GM18867 (cell line): ENCODE measurements at regions not wholly inside any gene's neighbourhood (a gene's known extent, or its start where the extent isn't known, plus 50 kb on each side); places are given as distances from the start of the nearest gene placed in this dataset.

ENCODE experiments used
- ATAC-seq: cut with Tn5 transposase; IDR thresholded peaks from one replicate; pipeline ENCODE4 v1.9.1; 2021; ENCODE audit warnings: mild to moderate bottlenecking, moderate library complexity; ENCODE audit not compliant: unreplicated experiment

DNA sequence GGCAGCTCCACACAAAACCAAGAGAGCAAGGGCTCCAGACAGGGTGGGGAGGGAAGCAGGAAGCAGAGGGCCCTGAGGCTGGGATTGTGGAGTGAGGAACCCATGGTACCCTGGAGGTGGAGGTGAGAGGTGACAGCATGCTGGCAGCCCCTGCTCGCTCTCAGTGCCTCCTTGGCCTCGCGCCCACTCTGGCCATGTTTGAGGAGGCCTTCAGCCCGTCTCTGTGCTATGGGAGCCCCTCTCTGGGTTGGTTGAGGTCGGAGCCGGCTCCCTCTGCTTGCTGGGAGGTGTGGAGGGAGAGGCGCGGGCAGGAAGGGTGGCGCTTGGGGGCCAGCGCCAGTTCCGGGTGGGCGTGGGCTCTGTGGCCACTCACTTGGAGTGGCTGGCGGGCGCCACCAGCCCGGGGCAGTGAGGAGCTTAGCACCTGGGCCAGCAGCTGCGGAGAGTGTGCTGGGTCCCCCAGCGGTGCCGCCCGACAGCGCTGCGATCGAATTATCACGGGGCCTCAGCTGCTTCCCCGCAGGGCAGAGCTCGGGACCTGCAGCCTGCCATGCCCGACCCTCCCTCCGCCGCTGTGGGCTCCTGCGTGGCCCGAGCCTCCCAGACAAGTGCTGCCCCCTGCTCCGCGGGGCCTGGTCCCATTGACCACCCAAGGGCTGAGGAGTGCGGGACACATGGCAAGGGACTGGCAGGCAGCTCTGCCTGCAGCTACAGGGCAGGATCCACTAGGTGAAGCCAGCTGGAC is 196.0 kb downstream of the DACT1 start:
- no peak for ATAC-seq

DNA sequence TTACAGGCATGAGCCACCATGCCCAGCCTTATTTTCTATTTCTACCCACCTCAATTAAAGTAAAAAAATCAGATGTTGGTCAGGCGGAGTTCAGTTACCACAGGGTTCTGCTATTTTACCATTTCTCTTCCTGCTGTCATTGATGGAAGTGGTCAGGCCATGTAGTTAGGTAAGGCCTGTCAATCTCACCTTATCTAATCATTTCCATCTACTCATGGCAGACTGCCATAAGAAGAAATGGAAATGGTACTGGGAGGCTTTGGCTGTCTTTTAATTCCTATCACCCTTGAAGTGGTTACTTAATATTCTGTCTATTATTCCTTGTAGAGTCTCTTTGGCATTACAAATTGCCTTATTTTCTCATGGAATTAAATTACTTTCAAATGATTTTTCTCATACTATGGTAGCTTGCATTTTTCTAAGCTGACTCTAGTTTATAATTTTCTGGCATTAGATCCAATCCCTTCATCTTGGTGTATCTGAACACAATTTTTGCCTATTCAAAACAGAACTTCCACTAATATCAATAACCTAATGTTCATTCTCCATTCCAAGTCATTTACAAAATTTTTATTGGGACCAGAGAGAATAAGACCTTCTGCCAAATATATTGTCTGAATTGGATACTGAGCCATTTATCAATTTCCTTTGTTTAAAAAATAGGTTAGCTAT is 198.7 kb downstream of the DACT1 start:
- no peak for ATAC-seq

DNA sequence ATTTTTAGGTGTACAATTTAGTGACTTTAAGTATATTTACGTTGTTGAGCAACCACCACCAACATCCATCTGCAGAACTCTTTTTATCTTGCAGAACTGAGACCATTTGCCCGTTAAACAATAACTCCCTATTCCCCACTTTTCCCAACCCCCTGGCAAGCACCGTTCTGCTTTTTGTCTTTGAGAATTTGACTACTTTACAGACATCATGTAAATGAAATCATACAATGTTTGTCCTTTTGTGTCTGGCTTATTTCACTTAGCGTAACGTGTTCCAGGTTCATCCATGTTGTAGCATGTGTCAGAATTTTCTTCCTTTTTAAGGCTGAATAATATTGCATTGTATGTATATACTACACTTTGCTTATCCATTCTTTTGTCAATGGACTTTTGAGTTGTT is 201.5 kb downstream of the DACT1 start:
- ATAC-seq, result no peak

DNA sequence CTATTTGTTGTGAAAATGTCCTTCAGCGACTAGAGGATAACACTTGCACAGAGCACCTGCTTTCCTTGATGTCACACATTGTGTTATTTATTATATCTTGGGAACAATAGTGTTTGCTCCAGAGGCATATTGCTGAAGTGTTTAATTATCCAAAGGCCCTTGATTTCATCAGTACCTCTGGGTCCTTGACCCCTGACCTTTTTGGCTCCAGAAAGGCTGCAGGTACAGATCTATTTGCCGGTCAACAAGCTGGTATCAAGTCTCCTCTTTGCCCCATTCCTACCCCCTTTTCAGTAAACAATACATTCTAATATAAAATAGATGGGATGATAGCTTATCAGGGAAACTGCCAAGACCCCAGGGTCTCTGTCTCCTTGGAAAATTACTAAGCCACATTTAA is 206.8 kb downstream of the DACT1 start:
- ATAC-seq, result no peak

DNA sequence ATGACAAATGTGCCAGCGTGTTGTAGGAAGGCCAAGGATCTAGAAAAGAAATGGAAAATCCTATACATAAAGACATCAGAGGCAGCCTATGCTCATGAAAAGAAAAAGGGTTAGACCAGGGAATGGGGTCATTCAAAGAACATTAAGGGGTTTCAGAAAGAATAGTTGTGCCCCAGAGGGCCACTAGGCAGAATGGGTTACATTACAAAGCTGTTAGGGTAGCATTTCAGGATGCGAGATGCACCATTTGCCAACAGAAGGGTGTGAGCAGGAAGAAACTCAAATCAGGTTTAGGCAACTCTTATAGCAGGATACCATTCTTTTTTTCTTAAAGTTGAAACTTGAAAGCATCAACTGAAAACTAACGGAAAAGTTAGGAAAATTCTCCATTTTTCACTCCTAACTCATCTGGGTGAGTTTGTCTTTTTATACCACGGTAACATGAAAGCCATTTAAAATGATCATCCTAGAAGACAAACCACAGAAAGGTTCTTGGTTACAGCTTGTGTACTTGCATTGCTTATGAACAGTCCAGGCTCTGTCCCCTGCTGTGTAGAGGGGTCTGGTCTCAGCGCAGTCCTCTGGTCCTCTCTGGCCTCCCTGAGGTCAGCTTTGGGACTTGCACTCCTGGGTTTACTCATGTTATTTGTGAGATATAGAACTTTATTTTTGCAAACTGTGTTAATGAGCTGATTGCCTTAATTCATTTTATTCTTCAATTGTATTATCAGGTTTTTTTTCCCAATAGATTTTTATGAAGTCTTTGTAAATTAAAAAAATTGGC is 209.1 kb downstream of the DACT1 start:
- no peak for ATAC-seq

DNA sequence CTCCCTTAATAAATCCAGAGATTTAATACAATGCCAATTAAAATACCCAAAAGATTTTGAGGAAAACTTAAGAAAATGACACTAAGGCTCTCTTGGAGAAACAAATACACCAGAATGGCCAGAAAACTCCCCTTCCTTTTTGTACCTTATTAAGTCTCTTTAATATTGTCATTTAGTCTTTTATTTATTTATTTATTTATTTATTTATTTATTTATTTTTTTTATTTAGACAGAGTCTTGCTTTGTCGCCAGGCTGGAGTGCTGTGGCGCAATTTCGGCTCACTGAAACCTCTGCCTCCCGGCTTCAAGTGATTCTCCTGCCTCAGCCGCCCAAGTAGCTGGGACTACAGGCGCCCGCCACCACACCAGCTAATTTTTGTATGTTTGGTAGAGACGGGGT is 210.6 kb downstream of the DACT1 start:
- no peak for ATAC-seq

DNA sequence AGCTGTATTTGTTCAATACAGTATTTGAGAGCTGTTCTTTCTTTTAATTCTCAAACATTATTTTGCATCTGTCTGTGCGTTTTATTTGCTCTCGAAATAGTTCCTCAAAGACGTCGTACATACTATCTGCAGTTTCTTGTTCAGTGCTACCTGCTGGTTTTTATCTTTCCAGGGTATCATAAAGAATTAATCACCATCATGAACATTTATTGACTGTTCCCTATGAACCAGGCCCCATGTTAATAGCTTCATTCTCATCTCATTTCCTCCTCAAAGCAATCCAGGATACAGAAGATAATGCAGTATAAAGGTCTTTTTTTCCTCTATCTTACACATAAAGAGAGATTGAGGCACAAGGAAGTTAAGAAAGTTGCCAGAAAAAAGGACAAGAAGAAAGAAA is 211.8 kb downstream of the DACT1 start:
- ATAC-seq, result no peak

DNA sequence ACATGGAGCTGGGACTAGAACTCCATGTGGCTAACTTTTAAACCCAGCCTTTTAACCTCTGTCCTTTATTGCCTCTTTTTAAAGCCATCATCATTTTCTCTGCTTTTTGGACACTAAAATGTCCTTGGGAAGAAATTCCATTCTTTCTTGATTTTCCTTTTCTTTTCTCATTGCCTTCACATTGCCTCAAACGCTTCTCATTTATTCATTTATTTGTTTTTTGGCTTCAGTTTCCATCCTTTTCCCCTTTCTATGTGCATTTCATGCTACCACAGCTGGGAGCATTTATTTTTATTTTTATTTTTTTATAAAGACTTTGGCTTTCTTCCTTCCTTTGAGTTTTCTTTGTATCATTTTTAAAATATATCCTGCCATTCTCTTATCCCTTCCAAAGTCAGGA is 212.2 kb downstream of the DACT1 start:
- no peak for ATAC-seq

DNA sequence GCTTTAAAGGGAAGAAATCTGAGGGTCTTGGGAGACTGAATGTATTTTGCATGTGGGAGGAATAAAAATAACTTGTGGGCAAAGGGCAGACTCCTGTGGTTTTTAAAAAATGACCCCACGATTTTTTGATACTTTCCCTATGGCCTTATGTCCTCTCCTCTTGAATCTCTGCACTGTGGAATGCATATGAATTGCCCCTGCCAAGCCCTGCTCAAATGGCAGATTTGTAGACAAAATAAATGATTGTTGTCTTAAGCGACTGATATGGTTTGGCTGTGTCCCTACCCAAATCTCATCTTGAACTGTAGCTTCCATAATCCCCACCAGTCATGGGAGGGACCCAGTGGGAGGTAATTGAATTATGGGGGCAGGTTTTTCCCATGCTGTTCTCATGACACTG is 223.8 kb downstream of the DACT1 start:
- ATAC-seq, result no peak

DNA sequence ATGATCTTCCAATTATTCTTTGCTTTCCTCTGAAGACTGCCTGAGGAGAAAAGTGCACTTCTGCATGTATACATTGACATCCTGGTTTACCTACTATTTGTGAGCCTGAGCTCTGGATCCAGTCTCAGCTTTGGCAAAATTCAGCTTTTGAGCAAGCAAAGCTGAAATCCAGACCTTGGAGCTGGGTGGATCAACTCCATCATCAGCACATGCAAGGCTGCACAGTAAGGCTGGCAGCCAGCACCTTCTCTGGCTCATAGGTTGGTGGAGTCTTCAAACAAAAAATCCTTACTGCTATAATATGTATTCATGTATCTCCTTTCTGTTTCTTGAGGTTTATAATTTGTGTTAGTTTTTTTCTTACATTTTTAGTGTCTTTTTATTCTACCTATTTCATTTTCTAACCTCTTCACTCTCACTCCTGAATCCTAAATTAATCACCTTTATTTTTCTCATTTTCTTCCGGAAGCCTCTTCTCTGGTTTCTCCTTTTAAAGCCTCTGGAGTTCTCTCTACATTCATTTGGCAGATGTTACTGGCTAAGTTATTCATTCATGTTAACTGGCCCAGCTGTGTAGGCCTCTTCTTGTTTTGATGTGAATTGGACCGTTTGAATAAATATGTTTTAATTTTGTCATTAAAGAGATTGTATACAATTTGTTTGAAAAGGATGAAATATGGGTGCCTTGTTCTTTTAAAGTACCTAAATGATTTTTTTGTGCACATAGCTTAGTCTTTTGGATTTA is 224.8 kb downstream of the DACT1 start:
- ATAC-seq, result no peak

DNA sequence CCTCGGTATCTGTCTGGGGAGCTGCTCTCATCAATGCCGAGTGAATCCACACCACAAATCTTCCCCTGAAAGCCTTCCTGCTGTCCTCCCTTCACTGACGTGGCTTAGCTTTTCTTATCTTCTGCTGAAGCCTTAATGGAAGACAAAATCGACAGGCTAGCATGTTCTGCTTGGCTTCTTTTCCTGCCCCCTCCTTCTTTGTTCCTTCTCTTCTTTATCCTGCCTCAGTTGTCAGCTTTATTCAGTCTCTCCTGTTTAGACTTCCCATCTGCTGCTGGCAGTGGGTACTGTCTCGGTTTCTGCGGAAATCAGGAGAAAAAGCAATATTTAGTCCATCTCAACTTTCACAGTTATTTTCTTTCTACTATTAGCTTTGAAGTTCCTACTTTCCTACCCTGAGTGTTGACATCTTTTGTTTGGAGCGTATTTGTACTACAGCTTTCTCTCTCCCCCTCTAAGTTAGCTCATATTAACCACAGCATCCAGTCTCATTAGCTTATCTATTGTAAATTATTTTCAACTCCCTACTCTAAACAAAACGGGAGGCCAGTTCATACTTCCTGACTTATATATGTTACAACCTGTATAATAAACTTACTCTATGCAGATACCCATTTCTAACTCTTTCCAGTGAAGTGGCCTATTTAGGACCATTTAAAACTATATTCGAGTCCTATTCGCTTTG is 226.0 kb downstream of the DACT1 start:
- ATAC-seq, result no peak

DNA sequence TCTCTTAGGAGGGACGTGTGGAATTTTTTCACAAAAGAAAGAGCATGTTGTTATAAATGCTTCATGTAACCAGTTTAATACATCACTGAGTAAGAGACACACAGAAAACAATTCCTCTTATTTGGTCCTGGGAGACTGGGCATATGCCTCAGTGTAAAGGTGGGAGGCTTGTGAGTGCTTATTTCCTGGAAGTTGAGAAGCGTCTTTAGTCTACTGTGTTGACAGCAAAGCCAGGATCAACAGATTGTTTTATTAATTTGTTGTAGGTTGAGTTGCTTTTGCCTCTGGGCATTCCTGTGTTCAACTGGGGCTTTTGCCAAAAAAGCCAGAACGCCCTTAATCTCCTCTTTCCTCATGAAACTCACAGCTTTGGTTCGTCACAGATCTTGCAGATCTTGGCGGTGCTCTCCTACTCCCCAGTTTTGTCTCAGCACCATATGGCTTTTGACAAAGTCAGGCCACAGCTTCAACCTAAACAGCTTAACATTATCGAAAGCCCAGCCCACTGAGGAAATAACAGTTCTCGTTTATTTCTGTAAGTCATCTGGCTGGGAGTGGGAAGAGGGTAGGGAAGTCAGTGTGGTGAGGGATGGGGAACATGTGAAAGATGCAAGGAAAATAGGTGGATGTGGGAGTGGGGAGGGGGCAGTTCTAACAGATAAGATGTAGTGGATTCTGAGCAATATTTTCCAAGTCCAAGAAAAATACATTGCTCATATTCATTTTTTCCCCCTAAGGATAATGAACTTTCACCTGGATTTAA is 227.2 kb downstream of the DACT1 start:
- ATAC-seq, result no peak

DNA sequence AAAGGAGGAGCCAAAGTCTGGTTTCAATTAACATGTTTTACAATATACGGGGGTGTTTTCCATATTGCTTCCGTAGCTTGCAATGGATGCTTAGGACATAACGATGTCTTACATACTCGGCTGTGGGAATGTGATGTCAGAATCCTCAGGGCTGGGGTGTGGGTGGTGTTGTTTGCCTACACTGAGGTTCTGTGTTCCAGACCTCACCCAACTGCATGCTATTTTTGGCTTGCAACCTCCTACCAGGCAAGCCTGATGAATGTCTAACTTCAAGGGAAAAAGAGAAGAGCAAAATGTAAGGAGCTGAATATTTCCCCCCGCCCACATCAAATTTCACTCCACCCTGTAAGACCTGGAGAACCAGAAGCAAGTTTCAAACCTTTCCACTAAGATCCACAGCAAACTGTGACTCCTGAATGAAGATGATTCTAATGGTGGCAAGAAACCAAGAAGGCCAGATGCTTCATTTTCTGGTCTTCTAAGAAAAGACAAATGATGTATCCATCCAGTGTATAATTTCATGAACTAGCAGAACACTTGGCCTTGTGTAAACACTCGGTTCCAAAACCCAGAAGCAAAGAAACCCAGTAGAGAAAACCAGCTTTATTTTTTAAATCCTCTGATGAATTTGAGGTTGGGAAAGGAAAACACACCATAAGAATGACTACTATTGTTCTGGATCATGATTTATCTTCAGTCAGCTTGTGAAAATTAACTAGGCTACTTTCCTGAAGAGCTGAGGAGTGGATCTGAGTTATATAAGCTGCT is 227.9 kb downstream of the DACT1 start:
- ATAC-seq, result no peak

DNA sequence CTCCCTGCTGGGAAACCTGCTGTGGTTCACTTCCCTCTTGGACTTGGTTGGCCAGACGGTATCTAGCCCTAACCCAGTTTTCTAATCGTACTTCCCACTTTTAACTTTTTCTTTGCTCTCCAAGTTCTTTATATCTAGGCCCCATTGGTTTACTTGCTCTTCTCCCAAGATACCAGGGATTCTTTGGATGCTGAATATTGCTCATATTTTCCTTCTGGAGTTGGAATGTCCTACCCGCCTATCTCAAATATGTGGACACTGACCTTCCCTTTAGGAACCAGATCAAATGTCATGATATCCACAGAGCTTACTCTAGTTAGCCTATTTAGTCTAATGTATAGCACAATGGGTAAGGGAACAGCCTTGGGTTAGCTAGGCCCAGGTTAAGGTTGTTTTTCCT is 228.6 kb downstream of the DACT1 start:
- no peak for ATAC-seq

DNA sequence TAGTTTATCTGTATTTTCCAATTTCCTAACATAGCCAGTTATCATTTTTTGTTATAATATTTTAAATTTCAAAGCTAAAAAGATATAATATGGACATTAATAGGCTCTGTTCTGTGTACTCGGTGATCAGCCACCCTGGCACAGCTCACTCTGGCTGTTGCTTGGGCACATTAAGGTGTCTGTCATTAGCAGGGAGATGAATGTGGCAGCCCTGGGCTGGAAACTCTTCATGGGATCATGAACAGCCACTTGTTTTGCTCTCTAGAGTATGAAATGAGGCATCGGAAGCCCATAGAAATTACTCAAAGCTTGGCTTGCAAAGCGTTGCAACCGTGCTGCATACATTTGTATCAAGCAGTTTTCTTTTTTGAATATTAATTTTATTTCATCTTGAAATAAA is 233.2 kb downstream of the DACT1 start:
- ATAC-seq, result no peak

DNA sequence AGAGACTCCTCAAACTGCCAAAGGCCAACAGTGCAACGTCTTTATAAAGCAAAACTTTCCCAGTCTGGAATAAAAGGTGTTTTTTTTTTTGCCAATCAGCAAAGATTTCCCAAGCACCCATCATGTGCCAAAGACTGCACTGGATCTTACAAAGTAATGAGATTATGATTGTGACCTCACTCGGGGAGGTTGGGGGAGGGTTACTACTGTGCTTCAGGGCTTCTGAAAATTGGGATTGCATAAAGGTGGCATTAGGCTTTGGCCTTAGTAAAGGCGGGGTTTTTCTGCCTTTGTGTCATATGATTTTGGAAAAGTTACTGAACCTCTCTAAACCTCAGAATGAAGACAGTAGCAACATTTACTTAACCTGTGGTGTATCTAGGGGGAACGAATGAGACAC is 233.8 kb downstream of the DACT1 start:
- no peak for ATAC-seq

DNA sequence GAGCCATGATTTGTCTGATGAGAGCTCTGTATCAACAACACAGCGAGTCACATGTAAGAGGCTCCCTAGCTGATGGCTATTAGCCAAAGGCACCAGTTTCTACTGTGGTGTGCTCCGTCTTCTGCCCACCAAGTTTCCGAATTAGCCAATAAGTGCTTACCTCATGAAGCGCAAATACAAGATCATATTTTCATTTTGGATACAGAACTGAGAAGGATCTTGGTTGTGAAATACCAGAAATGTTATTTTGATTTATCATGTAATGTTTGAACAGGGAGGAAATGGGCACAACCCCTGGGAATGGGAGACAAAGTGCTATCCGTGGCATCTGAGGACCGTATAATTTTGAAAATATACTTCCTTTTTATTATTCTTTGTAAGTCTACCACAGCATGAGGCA is 234.3 kb downstream of the DACT1 start:
- no peak for ATAC-seq

DNA sequence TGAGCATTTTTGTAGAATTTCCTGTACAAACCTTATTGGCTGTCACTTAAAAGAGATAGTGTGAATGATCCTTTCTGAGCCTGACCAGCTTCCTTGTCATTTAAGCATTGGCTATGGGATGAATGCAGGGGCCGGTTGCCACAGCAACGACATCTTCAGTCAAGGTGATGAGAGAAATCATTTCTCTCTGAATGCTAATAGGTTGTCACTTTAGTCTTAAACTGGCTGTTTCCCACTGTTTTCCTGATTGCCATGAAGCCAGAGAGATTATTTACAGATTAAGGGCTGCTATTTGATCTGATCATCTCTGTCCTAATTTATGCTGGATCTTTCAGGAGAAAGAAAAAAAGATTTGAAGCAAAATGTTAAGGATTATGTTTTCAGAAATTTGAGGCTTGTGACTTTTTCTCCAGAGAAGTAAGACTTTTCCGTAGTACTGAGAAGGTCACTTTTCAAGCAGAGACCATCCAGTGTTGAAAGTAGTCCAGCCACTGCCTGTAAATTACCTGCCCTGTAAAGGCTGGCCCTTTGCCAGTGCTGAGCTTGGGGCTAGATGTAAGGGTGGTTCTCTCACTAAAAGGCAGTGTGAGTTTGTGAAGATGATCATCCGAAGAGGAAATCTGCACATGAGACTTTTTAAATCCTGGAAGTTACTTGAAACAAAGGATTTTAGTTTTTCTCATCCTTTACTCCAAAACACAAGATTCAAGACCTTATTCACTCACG is 235.6 kb downstream of the DACT1 start:
- ATAC-seq, result no peak

DNA sequence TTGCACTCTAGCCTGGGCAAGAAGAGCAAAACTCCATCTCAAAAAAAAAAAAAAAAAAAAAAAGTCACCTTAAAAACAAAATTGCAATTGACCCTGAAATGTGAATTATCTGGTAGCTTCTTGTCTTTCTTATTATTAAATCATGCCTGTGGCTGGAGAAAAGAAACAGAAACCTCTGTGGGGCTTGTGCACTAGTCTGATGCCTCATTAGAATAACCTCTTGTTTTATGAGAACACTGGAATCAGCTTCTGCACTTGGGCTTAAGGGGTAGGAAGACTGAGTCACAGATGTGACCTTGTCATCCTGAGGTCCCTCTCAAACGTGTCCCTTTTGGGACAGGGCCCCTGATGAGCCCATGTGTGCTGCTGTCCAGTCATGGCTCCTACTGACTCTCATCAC is 237.9 kb downstream of the DACT1 start:
- ATAC-seq, result no peak
